HG03097 (cell line): ENCODE measurements at regions not wholly inside any gene's neighbourhood (a gene's known extent, or its start where the extent isn't known, plus 50 kb on each side); places are given as distances from the start of the nearest gene placed in this dataset.

Source experiments
- ATAC-seq: cut with Tn5 transposase; IDR thresholded peaks from one replicate; pipeline ENCODE4 v1.9.1; 2021; ENCODE audit not compliant: unreplicated experiment, low FRiP score

DNA sequence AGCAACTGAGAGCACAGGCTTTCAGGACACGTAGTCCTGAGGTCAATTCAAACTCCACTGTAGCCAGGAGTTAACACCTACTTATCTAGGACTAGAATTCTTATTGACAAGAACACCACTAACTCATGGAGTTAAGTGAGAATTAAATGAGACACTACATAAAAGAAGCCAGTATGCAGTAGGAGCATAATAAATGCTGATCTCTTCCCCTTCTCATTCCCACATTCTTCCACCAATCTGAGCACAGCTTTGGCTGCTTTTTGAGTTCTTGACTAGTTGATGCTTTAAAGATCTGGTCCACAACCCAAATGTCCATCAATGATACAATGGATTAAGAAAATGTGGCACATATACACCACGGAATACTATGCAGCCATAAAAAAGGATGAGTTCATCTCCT lies 55.2 kb downstream of the TTC32 start:
- ATAC-seq = no peak

DNA sequence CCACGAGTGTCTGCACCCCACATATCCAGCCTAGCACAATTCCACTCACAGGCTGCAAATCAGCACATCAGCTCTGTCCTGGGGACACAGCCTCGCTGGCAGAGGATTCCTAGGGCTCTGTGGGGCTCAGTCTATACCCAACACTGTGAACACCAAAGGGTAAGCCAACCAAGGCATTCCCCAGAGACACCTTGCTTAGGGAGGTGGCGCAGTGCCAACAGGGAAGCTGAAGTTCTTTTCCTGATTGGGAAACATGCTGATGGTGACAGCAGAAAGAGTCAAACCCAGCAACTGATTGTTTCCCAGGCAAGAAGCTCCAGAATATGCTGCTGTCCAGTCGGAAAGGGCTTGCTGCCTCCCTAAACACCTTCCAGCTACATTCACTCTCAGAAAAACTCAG lies 55.8 kb downstream of the TTC32 start:
- ATAC-seq = no peak

DNA sequence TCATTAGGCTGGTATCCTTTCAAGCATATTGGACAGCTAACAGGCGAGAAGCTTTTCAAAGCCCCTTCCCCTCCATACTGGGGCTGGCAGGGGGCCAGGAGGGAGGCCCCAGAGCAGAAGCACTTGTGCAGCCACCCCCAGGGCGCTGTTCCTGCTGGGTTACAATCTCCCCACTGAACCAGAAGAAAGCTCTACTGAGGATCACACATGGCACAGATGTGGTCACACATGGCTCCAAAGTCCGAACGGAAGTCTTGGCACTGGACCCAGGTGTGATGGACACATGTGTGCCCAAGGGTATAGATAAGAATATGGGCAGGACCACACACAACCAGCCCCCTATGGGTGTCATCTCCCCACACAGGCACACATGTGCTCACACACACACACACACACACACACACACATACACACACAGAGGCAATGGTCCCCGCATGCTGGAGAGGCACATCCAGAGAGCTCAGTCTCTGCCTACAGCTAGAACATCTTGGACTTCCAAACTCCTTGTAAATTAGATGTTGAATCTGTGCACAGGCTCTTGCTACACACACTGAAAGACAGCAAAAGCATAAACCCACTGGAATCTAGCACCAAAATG lies 56.4 kb downstream of the TTC32 start:
- no peak for ATAC-seq

DNA sequence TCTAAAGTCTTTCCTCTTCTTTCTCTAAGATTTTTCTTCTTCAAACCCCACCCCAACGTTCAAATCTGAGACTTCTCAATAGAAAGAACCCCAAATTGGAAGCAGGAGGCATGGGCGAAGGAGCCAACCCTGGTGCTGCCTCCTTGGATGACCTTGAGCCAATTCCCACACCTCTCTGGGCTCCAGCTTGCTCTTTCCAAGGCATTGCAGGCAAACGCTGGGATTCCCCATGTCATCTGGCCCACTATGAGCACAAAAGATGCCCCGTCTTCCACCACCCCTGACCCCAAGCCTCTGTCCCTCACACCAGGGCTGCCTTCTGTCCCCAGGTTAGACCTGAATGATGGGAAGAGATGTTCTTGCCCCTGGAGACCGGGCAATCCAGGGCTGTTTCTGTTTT lies 57.0 kb downstream of the TTC32 start:
- no peak for ATAC-seq

DNA sequence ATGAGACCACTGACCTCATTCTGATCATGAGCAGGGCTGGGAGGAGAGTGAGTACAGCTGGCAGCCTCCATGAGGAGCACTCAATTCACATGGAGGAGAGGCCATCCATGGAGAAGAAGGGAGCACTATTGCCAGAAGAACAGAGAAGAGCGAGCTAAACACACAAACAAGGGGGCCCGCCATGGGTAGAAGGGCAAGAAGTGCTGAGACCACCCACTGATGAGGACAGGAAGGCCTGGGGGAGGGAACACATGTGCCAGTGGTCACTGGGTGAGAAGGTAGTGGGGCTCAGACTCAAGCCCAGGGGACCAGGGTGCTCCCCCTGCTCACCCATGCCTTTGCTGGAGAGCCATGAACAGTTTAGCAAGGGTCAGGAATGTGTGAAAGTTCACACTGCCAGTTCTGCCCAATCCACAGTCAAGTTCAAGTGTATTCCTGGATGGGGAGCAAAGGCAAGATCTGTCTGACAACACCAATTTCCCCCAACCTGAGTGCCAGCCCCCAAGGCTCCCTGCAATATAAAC lies 57.7 kb downstream of the TTC32 start:
- no peak for ATAC-seq

DNA sequence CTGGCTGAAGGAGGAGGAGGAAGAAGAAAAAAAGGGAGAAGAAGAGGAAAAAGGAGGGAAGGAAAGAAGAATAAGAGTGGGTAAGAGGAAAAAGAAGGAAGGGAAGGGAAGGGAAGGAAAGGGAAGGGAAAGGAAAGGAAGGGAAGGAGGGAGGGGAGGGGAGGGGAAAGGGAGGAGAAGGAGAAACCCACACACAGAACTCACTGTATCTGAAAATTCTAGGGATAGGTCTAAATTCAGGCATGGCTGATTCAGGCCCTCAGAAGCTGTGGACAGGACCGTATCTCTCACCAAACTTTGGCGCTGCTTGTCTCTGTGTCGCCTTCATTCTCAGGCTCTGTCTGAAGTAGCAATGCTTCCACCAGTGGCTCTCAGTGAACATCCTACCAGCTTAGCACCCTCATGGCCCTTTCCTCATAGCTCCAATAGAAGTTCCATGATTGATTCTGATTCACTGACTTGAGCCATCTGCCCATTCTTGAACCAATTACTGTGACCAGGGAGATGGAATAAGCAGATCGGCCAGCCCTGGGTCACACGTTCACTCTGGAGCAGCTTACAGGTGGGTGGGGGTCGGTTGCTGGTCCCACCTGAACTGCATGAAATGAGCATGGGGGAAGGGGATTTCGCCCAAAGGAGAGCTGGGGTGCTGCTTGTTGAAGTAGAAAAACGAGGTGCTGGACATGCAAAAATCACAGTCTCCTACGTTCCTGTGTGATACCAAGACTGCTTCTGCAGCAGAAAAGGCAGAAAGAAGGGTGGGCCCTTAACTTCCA lies 59.7 kb downstream of the TTC32 start:
- ATAC-seq = no peak

DNA sequence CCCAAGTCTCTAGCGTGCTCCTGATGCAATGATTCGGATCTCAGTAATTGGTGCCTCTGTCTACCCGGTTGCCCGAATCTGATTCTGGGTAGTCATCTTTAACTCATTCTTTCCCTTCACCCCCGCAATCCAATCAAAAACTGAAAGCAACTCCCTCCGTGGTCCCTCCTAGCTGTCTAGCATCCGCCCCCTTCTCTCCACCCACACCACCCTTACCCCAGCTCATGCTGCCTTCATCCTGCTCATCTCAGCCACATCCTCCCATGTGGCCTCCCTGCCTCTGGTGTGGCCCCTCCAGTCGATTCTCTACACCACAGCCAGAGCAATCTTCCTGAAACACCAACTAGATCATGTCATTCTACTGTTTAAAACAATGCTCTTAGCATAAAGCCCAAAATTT lies 62.3 kb downstream of the TTC32 start:
- no peak for ATAC-seq

DNA sequence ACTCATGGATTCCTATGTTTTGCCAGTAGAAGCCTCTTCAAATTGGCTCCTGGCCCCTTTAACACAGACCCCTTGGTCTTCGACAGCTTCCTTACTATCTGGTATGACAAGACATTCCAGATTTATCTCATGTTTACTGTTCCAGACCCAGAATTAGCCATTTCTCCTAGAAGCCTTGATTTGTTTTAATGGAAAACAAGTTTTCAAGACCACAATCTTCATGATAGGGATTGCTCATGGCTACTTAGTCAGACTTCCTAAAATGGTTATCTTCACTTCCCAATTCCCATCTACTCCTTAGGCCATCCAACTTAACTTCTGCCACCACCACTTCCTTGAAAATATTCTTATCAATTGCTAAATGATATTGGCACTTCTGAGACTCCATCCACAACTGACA lies 63.2 kb downstream of the TTC32 start:
- no peak for ATAC-seq

DNA sequence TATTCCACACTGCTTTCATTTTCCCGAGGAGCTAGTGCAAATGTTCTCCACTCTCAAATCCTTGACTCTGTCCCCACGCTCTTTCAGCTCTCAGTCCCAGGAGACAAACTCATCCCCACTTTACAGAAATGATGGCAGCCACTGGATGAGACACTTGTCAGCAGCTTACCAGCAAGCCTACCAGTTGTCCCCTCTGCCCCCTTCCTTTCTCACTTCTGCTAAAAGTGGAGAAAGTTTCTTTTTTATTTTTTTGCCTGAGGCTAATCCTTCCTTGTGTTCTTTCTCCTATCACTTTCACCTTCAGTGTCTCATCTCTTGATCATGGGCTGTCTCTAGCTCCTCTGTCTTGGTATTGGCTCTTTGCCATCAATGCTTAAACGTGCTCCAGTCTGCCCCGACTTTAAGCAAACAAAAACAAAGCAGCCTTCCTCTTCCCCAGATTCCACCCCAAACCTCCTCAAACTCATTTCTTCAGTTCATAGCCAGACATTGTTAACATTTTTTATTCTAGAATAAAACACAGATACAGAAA lies 64.5 kb downstream of the TTC32 start:
- ATAC-seq = no peak

DNA sequence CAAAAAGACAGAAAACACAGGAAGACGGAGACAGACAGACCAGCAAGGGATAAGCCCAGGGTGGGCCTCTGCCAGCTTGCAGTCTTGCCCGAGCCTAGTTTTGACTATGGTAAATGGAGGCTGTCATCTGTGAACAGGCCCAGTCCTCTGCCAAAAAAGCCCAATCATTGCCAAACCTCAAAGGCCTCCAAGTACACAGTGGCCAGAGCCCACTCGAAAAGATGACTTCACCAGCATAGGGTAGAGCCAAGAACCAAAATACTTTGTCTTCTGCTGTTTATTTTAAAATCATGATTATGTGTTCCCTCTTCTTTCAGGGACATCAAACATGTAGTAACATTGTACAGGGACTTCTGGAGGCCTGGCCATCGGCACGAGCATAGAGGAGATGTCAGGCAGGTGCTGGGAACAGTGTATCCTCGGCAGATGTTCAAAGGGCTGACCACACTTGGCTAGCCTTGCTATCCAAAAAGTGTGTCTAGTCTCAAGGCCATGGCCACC lies 66.0 kb downstream of the TTC32 start:
- ATAC-seq = no peak

DNA sequence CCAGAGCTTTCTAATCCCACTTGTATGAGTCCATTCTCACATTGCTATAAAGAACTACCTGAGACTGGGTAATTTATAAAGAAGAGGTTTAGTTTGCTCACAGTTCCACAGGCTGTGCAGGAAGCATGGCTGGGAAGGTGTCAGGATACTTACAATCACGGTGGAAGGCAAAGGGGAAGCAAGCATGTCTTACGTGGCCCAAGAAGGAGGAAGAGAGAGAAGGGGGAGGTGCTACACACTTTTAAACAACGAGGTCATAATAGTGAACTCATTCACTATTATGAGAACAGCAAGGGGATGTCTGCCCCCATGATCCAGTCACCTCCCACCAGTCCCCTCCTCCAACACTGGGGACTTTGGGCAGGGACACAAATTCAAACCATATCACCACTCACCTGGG lies 67.8 kb downstream of the TTC32 start:
- ATAC-seq = no peak

DNA sequence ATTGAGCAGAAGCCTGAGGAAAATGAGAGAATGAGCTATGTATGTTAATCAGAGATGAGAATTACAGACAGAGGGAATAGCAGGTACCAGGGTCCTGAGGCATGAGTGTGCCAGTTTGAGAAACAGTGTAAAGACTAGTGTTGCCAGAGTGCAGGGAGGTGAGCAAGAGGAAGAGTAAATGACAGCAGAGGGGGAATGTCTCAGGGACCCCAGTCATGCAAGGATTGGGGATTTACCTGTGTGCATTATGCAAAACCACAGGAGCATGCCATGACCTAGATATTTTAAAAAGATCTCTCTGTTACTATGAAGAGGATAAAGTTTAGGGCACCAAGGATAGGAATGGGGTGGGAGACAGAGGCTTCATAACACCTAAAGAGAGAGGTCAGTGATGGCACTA lies 72.1 kb downstream of the TTC32 start:
- no peak for ATAC-seq

DNA sequence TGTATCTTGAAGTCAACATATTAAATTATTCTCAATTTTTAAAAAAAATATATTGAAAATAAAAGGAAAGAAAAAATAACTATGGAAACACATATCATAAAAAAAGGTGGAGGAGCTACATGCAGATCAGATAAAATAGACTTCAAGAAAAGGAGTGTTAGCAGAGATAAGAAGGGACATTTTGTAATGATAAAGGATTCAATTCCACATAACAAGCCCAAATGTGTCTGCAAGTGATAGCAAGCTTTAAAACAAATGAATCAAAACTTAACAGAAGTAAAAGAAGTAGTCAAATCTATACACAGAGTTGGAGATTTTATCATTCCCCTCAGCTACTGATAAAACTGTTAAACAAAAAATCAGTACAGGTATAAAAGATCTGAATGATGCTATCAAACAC lies 74.9 kb downstream of the TTC32 start:
- no peak for ATAC-seq

DNA sequence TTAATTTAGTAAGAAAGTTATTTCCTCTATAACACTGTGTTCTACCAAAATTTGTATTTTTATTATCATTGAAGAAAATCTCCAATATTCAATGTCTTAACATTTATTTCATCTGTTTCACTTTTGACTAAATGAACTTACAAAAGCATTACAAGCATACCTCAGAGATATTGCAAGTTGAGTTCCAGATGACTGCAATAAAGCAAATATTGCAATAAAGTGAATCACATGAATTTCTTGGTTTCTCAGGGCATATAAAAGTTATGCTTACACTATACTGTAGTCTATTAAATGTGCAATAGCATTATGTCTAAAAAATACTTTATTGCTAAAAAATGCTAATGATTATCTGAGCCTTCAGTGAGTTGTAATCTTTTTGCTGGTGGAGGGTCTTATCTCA lies 78.3 kb downstream of the TTC32 start:
- no peak for ATAC-seq

DNA sequence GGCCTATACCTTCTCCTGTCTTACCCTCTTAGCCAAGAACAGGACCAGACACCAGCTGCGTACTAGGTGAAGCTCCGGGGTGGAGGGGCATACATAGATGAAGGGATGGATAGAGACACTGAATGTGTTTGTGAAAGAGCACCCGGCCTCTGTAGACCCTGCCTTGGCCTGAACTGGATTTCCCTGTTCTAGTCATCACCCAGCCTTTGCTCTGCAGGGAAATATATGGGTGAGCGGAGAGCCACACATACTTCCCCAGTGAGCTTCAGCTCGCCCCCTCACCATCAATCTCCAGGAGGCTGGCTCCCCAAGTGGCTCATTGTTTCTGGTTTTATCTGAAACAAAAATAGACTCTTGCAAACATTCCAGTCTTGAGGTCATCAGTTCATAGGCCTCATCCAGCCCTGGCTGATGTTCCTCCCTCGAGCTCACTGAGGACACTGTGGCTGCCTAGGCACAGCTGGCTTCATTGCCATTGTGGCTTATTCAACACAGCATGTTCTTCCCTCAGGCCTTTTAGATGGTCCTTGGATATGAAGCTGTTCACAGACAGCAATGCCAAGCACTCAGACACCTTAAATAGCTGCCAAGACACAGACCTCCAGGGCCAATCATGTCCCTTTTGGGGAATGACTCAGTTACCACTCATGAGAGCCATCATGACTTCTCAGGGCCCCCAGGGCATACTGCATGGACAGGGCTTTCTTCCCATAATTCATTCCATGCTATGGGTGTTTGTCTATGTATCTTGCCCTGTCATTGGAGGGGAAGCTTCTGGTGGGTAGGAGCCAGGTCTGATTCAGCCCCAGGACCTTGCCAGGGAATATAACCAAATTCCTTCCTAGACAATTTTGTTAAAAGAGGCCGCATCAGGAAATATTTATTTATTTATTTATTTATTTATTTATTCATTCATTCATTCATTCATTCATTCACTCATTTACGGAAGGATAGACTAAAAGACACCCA lies 82.4 kb downstream of the TTC32 start:
- no peak for ATAC-seq

DNA sequence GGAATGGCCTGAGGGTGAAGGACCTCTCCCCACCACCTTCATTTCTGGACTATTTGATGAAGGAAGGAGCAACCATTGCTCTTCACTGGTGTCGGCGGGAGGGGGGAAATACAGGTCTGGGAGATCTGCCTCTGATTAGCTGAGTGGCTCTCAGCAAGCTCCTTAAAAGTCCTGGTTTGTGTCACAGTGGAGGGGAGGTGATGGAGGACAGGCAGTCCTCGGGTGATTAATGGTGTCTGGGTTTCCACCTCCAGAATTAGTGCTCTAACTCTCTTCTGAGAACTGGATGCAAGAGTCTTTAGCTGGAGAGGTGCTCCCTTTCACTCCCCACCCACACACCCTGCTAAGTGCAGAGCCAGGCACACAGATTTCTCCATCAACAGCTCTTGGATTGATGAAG lies 83.2 kb downstream of the TTC32 start:
- no peak for ATAC-seq

DNA sequence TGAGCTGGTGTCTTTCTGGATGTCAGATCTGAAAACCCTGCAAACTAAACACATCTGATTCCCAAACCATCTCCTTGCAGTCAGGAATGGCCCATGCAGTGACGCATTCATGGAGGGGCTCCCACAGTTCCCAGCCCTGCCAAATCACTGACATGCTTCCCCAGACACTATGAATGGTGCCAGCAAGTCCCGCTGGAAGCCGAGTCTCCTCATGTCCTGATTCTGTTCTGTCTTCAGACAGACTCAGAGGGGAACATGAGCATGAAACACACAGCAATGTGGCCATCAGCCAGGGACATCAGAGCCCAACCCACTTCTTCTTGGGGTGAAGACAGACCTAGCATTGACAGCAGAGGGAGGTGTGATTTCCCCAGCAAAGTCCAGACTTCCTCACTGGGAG lies 83.7 kb downstream of the TTC32 start:
- no peak for ATAC-seq

DNA sequence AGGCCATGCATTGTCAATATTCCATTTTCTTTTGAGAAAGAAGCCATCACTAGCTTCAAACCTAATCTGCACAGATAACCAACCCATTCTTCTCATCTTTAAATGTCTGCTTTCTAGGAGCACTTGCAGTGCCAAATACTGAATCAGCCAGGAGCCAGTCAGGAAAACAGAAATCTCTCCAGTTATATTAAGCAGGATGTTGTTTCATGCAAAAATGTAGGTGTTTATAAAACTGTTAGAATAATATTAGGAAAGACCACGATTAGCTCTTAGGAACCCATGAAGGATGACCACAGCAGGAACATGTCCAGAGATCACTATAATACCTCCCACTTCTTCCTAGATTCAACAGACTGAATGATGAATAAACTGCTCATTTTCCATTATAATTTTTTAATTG lies 86.0 kb downstream of the TTC32 start:
- no peak for ATAC-seq

DNA sequence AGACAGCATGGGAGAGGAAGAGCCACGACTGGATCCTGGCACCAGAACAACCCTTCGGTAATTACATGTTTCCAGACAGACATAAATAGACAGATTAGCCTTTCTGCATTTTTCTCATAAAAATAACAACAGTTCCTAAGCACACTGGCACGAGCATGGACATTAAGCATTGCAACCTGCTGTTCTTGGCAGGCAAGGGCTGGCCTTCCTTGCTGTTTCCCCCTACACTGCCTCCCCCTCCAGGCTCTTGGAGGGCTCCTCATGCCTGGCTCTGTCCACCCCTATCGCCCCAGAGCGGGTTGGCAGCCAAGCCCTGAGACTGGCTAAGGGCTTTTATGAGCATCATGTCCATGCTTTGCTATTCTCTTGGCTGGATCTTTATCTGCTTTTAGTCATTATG lies 89.6 kb downstream of the TTC32 start:
- ATAC-seq = no peak

DNA sequence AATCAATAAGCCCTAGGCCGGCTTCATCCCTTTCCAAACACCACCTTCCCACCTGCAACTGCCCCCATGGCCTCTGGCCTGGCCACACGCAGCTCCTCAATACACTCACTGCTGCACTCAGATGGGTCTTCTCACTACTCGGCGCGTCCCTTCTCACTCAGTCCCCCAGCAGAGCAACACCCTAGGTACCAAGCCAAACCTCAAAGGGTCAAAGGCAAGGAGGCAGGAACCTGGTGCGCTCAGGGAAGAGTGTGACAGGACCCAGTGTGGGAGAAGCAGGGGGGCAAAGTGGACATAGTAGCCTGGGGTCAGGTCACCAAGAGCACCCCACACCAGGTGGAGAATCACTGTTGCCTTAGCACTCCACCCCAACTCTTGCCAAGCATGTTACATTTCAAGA lies 90.6 kb downstream of the TTC32 start:
- ATAC-seq = no peak

DNA sequence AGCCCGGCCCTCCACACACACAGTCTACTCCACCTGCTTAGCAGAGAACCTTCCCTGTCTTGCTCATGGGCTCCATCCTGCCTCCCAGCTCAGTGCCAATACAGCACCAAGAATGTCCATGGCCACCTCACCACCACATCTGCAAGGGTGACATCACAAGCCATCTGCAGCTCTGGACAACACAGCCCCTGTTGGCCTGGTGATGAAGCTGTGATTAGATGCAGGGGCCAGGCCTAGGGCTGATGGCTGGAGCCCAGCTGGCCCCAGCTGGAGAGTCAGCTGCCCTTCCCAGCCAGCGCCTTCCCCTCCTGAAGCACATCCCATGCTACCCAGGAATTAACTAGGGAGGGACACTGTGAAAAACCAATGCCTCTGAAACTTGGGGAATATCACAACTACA lies 91.1 kb downstream of the TTC32 start:
- ATAC-seq = no peak
